HEK293 (cell line): ENCODE measurements at regions not wholly inside any gene's neighbourhood (a gene's known extent, or its start where the extent isn't known, plus 50 kb on each side); places are given as distances from the start of the nearest gene placed in this dataset.

Source experiments
- IKZF3 ChIP-seq: fragments of 450-650 bp; IDR thresholded peaks from 2 replicates; pipeline ENCODE4 v1.5.0; 2018; ENCODE audit warnings: missing biosample characterization, mild to moderate bottlenecking, missing genetic modification characterization, moderate library complexity
- SP7 ChIP-seq: fragments of 450-650 bp; formaldehyde crosslinking; IDR thresholded peaks from 2 replicates; pipeline ENCODE4 v1.5.1; 2016; ENCODE audit warnings: missing biosample characterization, missing genetic modification characterization
- WT1 ChIP-seq: fragments of 450-650 bp; formaldehyde crosslinking; IDR thresholded peaks from 2 replicates; pipeline ENCODE4 v1.5.1; 2016; ENCODE audit warnings: missing biosample characterization, missing genetic modification characterization
- ZEB2 ChIP-seq: fragments of 450-650 bp; formaldehyde crosslinking; IDR thresholded peaks from 2 replicates; pipeline ENCODE4 v1.5.1; 2016; ENCODE audit warnings: missing biosample characterization, missing genetic modification characterization
- ZFP69B ChIP-seq: fragments of 450-650 bp; formaldehyde crosslinking; IDR thresholded peaks from 2 replicates; pipeline ENCODE4 v1.5.1; 2016; ENCODE audit warnings: missing biosample characterization, missing genetic modification characterization
- ZNF350 ChIP-seq: fragments of 450-650 bp; formaldehyde crosslinking; IDR thresholded peaks from 2 replicates; pipeline ENCODE4 v1.5.0; 2017; ENCODE audit warnings: missing biosample characterization, mild to moderate bottlenecking, missing genetic modification characterization
- ZNF391 ChIP-seq: fragments of 450-650 bp; formaldehyde crosslinking; IDR thresholded peaks from 2 replicates; pipeline ENCODE4 v1.5.1; 2016; ENCODE audit warnings: low read depth, missing biosample characterization, missing genetic modification characterization, borderline replicate concordance
- ZNF416 ChIP-seq: fragments of 450-650 bp; formaldehyde crosslinking; IDR thresholded peaks from 2 replicates; pipeline ENCODE4 v1.5.1; 2016; ENCODE audit warnings: missing biosample characterization, missing genetic modification characterization
- ZNF561 ChIP-seq: fragments of 450-650 bp; IDR thresholded peaks from 2 replicates; pipeline ENCODE4 v1.5.1; 2018; ENCODE audit warnings: missing biosample characterization, missing genetic modification characterization, borderline replicate concordance
- ZNF776 ChIP-seq: fragments of 450-650 bp; formaldehyde crosslinking; IDR thresholded peaks from 2 replicates; pipeline ENCODE4 v1.5.0; 2017; ENCODE audit warnings: missing biosample characterization, missing genetic modification characterization, borderline replicate concordance
- ZSCAN30 ChIP-seq: fragments of 450-650 bp; IDR thresholded peaks from 2 replicates; pipeline ENCODE4 v1.5.1; 2018; ENCODE audit warnings: missing biosample characterization, mild to moderate bottlenecking, missing genetic modification characterization, moderate library complexity
- ZXDB ChIP-seq: fragments of 450-650 bp; formaldehyde crosslinking; IDR thresholded peaks from 2 replicates; pipeline ENCODE4 v1.5.1; 2016; ENCODE audit warnings: missing biosample characterization, missing genetic modification characterization
- TF ChIP-seq, protein P1 (sequence below): fragments of 450-650 bp; formaldehyde crosslinking; IDR thresholded peaks from 2 replicates; pipeline ENCODE4 v1.5.1; 2017; ENCODE audit warnings: missing biosample characterization, missing genetic modification characterization
- TF ChIP-seq, protein P2 (sequence below): fragments of 450-650 bp; IDR thresholded peaks from 2 replicates; pipeline ENCODE4 v1.5.1; 2018; ENCODE audit warnings: missing biosample characterization, missing genetic modification characterization
- TF ChIP-seq, protein P3 (sequence below): fragments of 450-650 bp; formaldehyde crosslinking; IDR thresholded peaks from 2 replicates; pipeline ENCODE4 v1.5.1; 2016; ENCODE audit warnings: missing biosample characterization, missing genetic modification characterization, borderline replicate concordance
- TF ChIP-seq, protein P4 (sequence below): fragments of 450-650 bp; formaldehyde crosslinking; IDR thresholded peaks from 2 replicates; pipeline ENCODE4 v1.5.1; 2016; ENCODE audit warnings: missing biosample characterization, missing genetic modification characterization
- TF ChIP-seq, protein P5 (sequence below): fragments of 450-650 bp; IDR thresholded peaks from 2 replicates; pipeline ENCODE4 v1.5.1; 2018; ENCODE audit warnings: missing biosample characterization, mild to moderate bottlenecking, missing genetic modification characterization
- TF ChIP-seq, protein P6 (sequence below): fragments of 450-650 bp; formaldehyde crosslinking; IDR thresholded peaks from 2 replicates; pipeline ENCODE4 v1.5.1; 2016; ENCODE audit warnings: missing biosample characterization, missing genetic modification characterization
- TF ChIP-seq, protein P7 (sequence below): fragments of 450-650 bp; formaldehyde crosslinking; IDR thresholded peaks from 2 replicates; pipeline ENCODE4 v1.5.1; 2017; ENCODE audit warnings: missing biosample characterization, missing genetic modification characterization
- TF ChIP-seq, protein P8 (sequence below): fragments of 450-650 bp; formaldehyde crosslinking; IDR thresholded peaks from 2 replicates; pipeline ENCODE4 v1.5.1; 2016; ENCODE audit warnings: missing biosample characterization, missing genetic modification characterization, low read depth

DNA sequence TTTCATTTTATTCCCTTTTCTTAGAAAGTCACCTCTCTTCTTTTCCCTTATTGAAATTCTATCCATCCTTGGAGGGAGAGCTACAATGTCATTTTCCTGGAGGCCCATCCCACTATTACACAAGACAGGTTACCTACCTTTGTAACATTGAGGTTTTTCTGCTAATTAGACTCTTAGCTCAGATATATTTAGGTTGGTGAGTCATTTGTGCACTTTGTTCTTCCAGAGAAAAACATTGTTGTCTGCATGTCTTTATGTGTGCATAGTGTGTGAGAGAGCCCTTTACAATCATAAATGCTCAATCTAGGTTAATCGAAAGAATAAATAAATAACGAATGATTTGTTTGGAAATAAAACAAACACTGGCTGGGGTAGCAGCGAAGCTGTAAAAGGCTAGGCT, 191.8 kb downstream of the DACT1 start (continued):
- TF ChIP-seq, protein P1, sequence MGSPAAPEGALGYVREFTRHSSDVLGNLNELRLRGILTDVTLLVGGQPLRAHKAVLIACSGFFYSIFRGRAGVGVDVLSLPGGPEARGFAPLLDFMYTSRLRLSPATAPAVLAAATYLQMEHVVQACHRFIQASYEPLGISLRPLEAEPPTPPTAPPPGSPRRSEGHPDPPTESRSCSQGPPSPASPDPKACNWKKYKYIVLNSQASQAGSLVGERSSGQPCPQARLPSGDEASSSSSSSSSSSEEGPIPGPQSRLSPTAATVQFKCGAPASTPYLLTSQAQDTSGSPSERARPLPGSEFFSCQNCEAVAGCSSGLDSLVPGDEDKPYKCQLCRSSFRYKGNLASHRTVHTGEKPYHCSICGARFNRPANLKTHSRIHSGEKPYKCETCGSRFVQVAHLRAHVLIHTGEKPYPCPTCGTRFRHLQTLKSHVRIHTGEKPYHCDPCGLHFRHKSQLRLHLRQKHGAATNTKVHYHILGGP (tag by site-specific recombination): peak; percentile 94
- no peak for TF ChIP-seq ZNF776
- TF ChIP-seq, protein P2, sequence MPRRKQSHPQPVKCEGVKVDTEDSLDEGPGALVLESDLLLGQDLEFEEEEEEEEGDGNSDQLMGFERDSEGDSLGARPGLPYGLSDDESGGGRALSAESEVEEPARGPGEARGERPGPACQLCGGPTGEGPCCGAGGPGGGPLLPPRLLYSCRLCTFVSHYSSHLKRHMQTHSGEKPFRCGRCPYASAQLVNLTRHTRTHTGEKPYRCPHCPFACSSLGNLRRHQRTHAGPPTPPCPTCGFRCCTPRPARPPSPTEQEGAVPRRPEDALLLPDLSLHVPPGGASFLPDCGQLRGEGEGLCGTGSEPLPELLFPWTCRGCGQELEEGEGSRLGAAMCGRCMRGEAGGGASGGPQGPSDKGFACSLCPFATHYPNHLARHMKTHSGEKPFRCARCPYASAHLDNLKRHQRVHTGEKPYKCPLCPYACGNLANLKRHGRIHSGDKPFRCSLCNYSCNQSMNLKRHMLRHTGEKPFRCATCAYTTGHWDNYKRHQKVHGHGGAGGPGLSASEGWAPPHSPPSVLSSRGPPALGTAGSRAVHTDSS (tag by site-specific recombination): no peak
- TF ChIP-seq, protein P3, sequence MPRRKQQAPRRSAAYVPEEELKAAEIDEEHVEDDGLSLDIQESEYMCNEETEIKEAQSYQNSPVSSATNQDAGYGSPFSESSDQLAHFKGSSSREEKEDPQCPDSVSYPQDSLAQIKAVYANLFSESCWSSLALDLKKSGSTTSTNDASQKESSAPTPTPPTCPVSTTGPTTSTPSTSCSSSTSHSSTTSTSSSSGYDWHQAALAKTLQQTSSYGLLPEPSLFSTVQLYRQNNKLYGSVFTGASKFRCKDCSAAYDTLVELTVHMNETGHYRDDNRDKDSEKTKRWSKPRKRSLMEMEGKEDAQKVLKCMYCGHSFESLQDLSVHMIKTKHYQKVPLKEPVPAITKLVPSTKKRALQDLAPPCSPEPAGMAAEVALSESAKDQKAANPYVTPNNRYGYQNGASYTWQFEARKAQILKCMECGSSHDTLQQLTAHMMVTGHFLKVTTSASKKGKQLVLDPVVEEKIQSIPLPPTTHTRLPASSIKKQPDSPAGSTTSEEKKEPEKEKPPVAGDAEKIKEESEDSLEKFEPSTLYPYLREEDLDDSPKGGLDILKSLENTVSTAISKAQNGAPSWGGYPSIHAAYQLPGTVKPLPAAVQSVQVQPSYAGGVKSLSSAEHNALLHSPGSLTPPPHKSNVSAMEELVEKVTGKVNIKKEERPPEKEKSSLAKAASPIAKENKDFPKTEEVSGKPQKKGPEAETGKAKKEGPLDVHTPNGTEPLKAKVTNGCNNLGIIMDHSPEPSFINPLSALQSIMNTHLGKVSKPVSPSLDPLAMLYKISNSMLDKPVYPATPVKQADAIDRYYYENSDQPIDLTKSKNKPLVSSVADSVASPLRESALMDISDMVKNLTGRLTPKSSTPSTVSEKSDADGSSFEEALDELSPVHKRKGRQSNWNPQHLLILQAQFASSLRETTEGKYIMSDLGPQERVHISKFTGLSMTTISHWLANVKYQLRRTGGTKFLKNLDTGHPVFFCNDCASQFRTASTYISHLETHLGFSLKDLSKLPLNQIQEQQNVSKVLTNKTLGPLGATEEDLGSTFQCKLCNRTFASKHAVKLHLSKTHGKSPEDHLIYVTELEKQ: peak; percentile 62; the same call in 1 of the 2 replicates
- TF ChIP-seq ZNF416 (tag by site-specific recombination): no peak
- TF ChIP-seq ZNF350 (tag by site-specific recombination): no peak
- TF ChIP-seq, protein P4, sequence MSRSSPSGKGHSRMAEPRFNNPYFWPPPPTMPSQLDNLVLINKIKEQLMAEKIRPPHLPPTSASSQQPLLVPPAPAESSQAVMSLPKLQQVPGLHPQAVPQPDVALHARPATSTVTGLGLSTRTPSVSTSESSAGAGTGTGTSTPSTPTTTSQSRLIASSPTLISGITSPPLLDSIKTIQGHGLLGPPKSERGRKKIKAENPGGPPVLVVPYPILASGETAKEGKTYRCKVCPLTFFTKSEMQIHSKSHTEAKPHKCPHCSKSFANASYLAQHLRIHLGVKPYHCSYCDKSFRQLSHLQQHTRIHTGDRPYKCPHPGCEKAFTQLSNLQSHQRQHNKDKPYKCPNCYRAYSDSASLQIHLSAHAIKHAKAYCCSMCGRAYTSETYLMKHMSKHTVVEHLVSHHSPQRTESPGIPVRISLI (tag by site-specific recombination): 0 out of 2 replicates have a peak, but pooled peaks have one; percentile 48
- 0 out of 2 replicates have a peak, but pooled peaks have one; percentile 33 for TF ChIP-seq ZNF561
- TF ChIP-seq ZSCAN30 (tag by site-specific recombination): no peak
- TF ChIP-seq ZEB2 (tag by site-specific recombination): 0 out of 2 replicates have a peak, but pooled peaks have one; percentile 25
- TF ChIP-seq, protein P5, sequence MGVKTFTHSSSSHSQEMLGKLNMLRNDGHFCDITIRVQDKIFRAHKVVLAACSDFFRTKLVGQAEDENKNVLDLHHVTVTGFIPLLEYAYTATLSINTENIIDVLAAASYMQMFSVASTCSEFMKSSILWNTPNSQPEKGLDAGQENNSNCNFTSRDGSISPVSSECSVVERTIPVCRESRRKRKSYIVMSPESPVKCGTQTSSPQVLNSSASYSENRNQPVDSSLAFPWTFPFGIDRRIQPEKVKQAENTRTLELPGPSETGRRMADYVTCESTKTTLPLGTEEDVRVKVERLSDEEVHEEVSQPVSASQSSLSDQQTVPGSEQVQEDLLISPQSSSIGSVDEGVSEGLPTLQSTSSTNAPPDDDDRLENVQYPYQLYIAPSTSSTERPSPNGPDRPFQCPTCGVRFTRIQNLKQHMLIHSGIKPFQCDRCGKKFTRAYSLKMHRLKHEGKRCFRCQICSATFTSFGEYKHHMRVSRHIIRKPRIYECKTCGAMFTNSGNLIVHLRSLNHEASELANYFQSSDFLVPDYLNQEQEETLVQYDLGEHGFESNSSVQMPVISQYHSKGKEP (tag by site-specific recombination): peak; percentile 48
- TF ChIP-seq, protein P6, sequence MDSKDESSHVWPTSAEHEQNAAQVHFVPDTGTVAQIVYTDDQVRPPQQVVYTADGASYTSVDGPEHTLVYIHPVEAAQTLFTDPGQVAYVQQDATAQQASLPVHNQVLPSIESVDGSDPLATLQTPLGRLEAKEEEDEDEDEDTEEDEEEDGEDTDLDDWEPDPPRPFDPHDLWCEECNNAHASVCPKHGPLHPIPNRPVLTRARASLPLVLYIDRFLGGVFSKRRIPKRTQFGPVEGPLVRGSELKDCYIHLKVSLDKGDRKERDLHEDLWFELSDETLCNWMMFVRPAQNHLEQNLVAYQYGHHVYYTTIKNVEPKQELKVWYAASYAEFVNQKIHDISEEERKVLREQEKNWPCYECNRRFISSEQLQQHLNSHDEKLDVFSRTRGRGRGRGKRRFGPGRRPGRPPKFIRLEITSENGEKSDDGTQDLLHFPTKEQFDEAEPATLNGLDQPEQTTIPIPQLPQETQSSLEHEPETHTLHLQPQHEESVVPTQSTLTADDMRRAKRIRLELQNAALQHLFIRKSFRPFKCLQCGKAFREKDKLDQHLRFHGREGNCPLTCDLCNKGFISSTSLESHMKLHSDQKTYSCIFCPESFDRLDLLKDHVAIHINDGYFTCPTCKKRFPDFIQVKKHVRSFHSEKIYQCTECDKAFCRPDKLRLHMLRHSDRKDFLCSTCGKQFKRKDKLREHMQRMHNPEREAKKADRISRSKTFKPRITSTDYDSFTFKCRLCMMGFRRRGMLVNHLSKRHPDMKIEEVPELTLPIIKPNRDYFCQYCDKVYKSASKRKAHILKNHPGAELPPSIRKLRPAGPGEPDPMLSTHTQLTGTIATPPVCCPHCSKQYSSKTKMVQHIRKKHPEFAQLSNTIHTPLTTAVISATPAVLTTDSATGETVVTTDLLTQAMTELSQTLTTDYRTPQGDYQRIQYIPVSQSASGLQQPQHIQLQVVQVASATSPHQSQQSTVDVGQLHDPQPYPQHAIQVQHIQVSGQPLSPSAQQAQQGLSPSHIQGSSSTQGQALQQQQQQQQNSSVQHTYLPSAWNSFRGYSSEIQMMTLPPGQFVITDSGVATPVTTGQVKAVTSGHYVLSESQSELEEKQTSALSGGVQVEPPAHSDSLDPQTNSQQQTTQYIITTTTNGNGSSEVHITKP: peak; percentile 33; the same call in 1 of the 2 replicates
- 0 out of 2 replicates have a peak, but pooled peaks have one; percentile 22 for TF ChIP-seq ZNF391 (tag by site-specific recombination)
- TF ChIP-seq ZFP69B (tag by site-specific recombination): peak; percentile 55; the same call in 1 of the 2 replicates
- TF ChIP-seq, protein P7, sequence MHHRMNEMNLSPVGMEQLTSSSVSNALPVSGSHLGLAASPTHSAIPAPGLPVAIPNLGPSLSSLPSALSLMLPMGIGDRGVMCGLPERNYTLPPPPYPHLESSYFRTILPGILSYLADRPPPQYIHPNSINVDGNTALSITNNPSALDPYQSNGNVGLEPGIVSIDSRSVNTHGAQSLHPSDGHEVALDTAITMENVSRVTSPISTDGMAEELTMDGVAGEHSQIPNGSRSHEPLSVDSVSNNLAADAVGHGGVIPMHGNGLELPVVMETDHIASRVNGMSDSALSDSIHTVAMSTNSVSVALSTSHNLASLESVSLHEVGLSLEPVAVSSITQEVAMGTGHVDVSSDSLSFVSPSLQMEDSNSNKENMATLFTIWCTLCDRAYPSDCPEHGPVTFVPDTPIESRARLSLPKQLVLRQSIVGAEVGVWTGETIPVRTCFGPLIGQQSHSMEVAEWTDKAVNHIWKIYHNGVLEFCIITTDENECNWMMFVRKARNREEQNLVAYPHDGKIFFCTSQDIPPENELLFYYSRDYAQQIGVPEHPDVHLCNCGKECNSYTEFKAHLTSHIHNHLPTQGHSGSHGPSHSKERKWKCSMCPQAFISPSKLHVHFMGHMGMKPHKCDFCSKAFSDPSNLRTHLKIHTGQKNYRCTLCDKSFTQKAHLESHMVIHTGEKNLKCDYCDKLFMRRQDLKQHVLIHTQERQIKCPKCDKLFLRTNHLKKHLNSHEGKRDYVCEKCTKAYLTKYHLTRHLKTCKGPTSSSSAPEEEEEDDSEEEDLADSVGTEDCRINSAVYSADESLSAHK (tag by site-specific recombination): peak; percentile 56
- TF ChIP-seq IKZF3 (tag by site-specific recombination): peak; percentile 84; the same call in 1 of the 2 replicates
- peak; percentile 86 for TF ChIP-seq WT1
- TF ChIP-seq, protein P8, sequence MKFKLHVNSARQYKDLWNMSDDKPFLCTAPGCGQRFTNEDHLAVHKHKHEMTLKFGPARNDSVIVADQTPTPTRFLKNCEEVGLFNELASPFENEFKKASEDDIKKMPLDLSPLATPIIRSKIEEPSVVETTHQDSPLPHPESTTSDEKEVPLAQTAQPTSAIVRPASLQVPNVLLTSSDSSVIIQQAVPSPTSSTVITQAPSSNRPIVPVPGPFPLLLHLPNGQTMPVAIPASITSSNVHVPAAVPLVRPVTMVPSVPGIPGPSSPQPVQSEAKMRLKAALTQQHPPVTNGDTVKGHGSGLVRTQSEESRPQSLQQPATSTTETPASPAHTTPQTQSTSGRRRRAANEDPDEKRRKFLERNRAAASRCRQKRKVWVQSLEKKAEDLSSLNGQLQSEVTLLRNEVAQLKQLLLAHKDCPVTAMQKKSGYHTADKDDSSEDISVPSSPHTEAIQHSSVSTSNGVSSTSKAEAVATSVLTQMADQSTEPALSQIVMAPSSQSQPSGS (tag by site-specific recombination): no peak
- TF ChIP-seq ZXDB (tag by site-specific recombination): peak; percentile 80
- TF ChIP-seq SP7 (tag by site-specific recombination): peak; percentile 75
